ENCODE measurements at regions not wholly inside any gene's neighbourhood (a gene's known extent, or its start where the extent isn't known, plus 50 kb on each side); places are given as distances from the start of the nearest gene placed in this dataset.

GRCh38 chr5:138641547-138642298 lies 66.5 kb upstream of the HSPA9 start:
- TF ChIP-seq HDGF (IDR thresholded peaks at IDR 0.05; ENCODE audit: borderline replicate concordance) = no peak
- TF ChIP-seq LEF1 (IDR thresholded peaks at IDR 0.05; ENCODE audit: borderline replicate concordance) = no peak
- TF ChIP-seq ZNF384 (IDR thresholded peaks at IDR 0.05) = no peak
- no peak for TF ChIP-seq NFRKB (IDR thresholded peaks at IDR 0.05)
- TF ChIP-seq PKNOX1 (IDR thresholded peaks at IDR 0.05) = peak; percentile 50; the same call in 1 of the 2 replicates
- TF ChIP-seq SUZ12 (IDR thresholded peaks at IDR 0.05) = no peak
- TF ChIP-seq FOXK2 (IDR thresholded peaks at IDR 0.05) = no peak
- TF ChIP-seq ARNT (IDR thresholded peaks at IDR 0.05) = no peak
- no peak for TF ChIP-seq FOXM1 (IDR thresholded peaks at IDR 0.05; ENCODE audit: borderline replicate concordance)
- ChIA-PET POLR2A (interaction anchor here (1.6 kb wide), 1 partner anchor 66 kb away, joined by 6 read pairs; no protein-coding TSS in a partner anchor), CTCF (interaction anchor here (0.5 to 1.3 kb wide), 9 partner anchors 8 to 609 kb away, joined by 3 to 7 read pairs (median 3); no protein-coding TSS in a partner anchor)
- peak; percentile 78 for DNase-seq (ENCODE audit: extremely low spot score)

GRCh38 chr5:138640646-138641254 lies 65.5 kb upstream of the HSPA9 start:
- POLR2A ChIA-PET = interaction anchor here (1.6 kb wide), 1 partner anchor 65 kb away, joined by 6 read pairs; no protein-coding TSS in a partner anchor
- no peak for TF ChIP-seq FOXK2 (IDR thresholded peaks at IDR 0.05)
- TF ChIP-seq FOXA1 (IDR thresholded peaks at IDR 0.05) = no peak
- TF ChIP-seq L3MBTL2 (conservative IDR thresholded peaks at IDR 0.05) = no peak
- TF ChIP-seq CTBP1 (IDR thresholded peaks at IDR 0.05; ENCODE audit: borderline replicate concordance) = no peak
- no peak for TF ChIP-seq BHLHE40 (IDR thresholded peaks at IDR 0.05; ENCODE audit: borderline replicate concordance)
- TF ChIP-seq HDGF (IDR thresholded peaks at IDR 0.05; ENCODE audit: borderline replicate concordance) = no peak
- no peak for TF ChIP-seq ELF4 (IDR thresholded peaks at IDR 0.05)
- TF ChIP-seq NFRKB (IDR thresholded peaks at IDR 0.05) = no peak
- TF ChIP-seq TARDBP (IDR thresholded peaks at IDR 0.05) = no peak
- no peak for TF ChIP-seq PKNOX1 (IDR thresholded peaks at IDR 0.05)
- TF ChIP-seq SP1 (IDR thresholded peaks at IDR 0.05) = no peak
- no peak for TF ChIP-seq LEF1 (IDR thresholded peaks at IDR 0.05; ENCODE audit: borderline replicate concordance)
- no peak for TF ChIP-seq ZNF384 (IDR thresholded peaks at IDR 0.05)
- no peak for TF ChIP-seq FOXM1 (IDR thresholded peaks at IDR 0.05; ENCODE audit: borderline replicate concordance)
- TF ChIP-seq ARNT (IDR thresholded peaks at IDR 0.05) = no peak
- TF ChIP-seq SUZ12 (IDR thresholded peaks at IDR 0.05) = no peak
- CTCF ChIA-PET = interaction anchor here (0.6 to 1.3 kb wide), 6 partner anchors 9 to 500 kb away, joined by 3 to 7 read pairs (median 3); no protein-coding TSS in a partner anchor
- DNase-seq (ENCODE audit: extremely low spot score) = no peak

GRCh38 chr5:138640138-138640537 lies 64.9 kb upstream of the HSPA9 start:
- ChIA-PET CTCF (interaction anchor here (1.3 kb wide), 2 partner anchors 8 to 117 kb away, joined by 3 read pairs; no protein-coding TSS in a partner anchor), POLR2A (interaction anchor here (1.6 kb wide), 1 partner anchor 64 kb away, joined by 6 read pairs; no protein-coding TSS in a partner anchor)
- DNase-seq (ENCODE audit: extremely low spot score) = no peak
- no peak for TF ChIP-seq FOXM1 (IDR thresholded peaks at IDR 0.05; ENCODE audit: borderline replicate concordance)
- no peak for TF ChIP-seq TARDBP (IDR thresholded peaks at IDR 0.05)
- no peak for TF ChIP-seq FOXK2 (IDR thresholded peaks at IDR 0.05)
- no peak for TF ChIP-seq ARNT (IDR thresholded peaks at IDR 0.05)
- TF ChIP-seq SUZ12 (IDR thresholded peaks at IDR 0.05) = no peak
- TF ChIP-seq HDGF (IDR thresholded peaks at IDR 0.05; ENCODE audit: borderline replicate concordance) = no peak
- TF ChIP-seq FOXA1 (IDR thresholded peaks at IDR 0.05) = no peak
- TF ChIP-seq BHLHE40 (IDR thresholded peaks at IDR 0.05; ENCODE audit: borderline replicate concordance) = no peak
- no peak for TF ChIP-seq LEF1 (IDR thresholded peaks at IDR 0.05; ENCODE audit: borderline replicate concordance)
- TF ChIP-seq NFRKB (IDR thresholded peaks at IDR 0.05) = no peak
- no peak for TF ChIP-seq PKNOX1 (IDR thresholded peaks at IDR 0.05)
- TF ChIP-seq ZNF384 (IDR thresholded peaks at IDR 0.05) = no peak
- no peak for TF ChIP-seq SP1 (IDR thresholded peaks at IDR 0.05)
- no peak for TF ChIP-seq CTBP1 (IDR thresholded peaks at IDR 0.05; ENCODE audit: borderline replicate concordance)

- ChIA-PET CTCF (interaction anchor here (1.1 to 1.3 kb wide), 3 partner anchors 9 to 118 kb away, joined by 3 read pairs; no protein-coding TSS in a partner anchor), POLR2A (no interaction called here)
- no peak for DNase-seq (ENCODE audit: extremely low spot score)
- TF ChIP-seq FOXM1 (IDR thresholded peaks at IDR 0.05; ENCODE audit: borderline replicate concordance) (no peak), BHLHE40 (IDR thresholded peaks at IDR 0.05; ENCODE audit: borderline replicate concordance) (no peak), ARNT (IDR thresholded peaks at IDR 0.05) (no peak), FOXA1 (IDR thresholded peaks at IDR 0.05) (no peak), LEF1 (IDR thresholded peaks at IDR 0.05; ENCODE audit: borderline replicate concordance) (no peak), HDGF (IDR thresholded peaks at IDR 0.05; ENCODE audit: borderline replicate concordance) (no peak), CTBP1 (IDR thresholded peaks at IDR 0.05; ENCODE audit: borderline replicate concordance) (no peak), ELF4 (IDR thresholded peaks at IDR 0.05) (no peak), PKNOX1 (IDR thresholded peaks at IDR 0.05) (no peak), ZNF384 (IDR thresholded peaks at IDR 0.05) (no peak), SP1 (IDR thresholded peaks at IDR 0.05) (no peak), FOXK2 (IDR thresholded peaks at IDR 0.05) (no peak), SUZ12 (IDR thresholded peaks at IDR 0.05) (no peak)
Measured at GRCh38 chr5:138639326-138639725, 64.1 kb upstream of the HSPA9 start.

GRCh38 chr5:138637256-138637655 lies 62.1 kb upstream of the HSPA9 start:
- no peak for TF ChIP-seq FOXK2 (IDR thresholded peaks at IDR 0.05)
- no peak for TF ChIP-seq CTBP1 (IDR thresholded peaks at IDR 0.05; ENCODE audit: borderline replicate concordance)
- TF ChIP-seq BHLHE40 (IDR thresholded peaks at IDR 0.05; ENCODE audit: borderline replicate concordance) = no peak
- no peak for TF ChIP-seq FOXA1 (IDR thresholded peaks at IDR 0.05)
- no peak for TF ChIP-seq L3MBTL2 (conservative IDR thresholded peaks at IDR 0.05)
- TF ChIP-seq LEF1 (IDR thresholded peaks at IDR 0.05; ENCODE audit: borderline replicate concordance) = no peak
- no peak for TF ChIP-seq FOXM1 (IDR thresholded peaks at IDR 0.05; ENCODE audit: borderline replicate concordance)
- TF ChIP-seq HDGF (IDR thresholded peaks at IDR 0.05; ENCODE audit: borderline replicate concordance) = no peak
- TF ChIP-seq NFRKB (IDR thresholded peaks at IDR 0.05) = no peak
- TF ChIP-seq SP1 (IDR thresholded peaks at IDR 0.05) = no peak
- TF ChIP-seq SUZ12 (IDR thresholded peaks at IDR 0.05) = no peak
- no peak for TF ChIP-seq PKNOX1 (IDR thresholded peaks at IDR 0.05)
- TF ChIP-seq ZNF384 (IDR thresholded peaks at IDR 0.05) = no peak
- no peak for DNase-seq (ENCODE audit: extremely low spot score)
- ChIA-PET CTCF (no interaction called here), POLR2A (no interaction called here)

All from HEK293T (cell line).